HK-2 (cell line): ENCODE measurements at regions not wholly inside any gene's neighbourhood (a gene's known extent, or its start where the extent isn't known, plus 50 kb on each side); places are given as distances from the start of the nearest gene placed in this dataset.

Experiments
- DNase-seq: peaks from one replicate; pipeline ENCODE4 v3.0.0-alpha.2; 2018; ENCODE audit not compliant: unreplicated experiment

DNA sequence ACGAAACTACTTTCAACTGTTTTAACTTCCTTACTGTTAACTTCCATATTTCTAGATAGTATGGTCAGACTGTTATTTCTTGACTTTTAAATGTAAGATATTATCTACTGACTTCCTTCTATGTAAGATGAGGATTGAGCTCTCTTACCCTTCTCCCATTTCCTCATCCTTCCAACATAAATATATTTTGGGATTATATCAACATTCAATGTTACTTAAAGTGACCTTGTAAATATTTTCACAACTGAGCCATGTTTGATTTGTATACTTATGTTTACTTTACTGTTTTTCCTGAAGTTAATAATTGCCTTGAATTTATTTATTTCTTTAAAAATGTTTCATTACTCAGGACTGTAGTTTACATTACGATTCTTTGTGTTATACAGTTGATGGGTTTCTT, 148.7 kb downstream of the ZIC5 start:
- DNase-seq: no peak

DNA sequence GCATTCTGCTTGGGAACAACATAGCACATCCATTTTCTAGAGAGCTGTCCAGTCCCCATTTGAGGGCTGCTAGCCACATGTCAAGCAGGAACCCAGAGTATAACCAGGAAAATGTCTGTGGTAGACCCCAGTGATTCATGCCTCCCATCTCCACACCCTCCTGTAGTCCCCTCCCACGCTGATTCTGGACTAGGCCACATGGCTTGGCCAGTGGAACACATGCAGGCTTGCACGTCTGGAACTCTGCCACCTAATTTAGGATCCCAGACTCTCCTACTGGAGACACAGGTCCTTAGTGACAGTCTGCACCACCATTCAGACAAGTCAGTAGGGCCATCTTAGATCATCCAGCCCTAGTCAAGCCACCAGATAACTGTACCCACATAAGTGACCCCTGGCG, 149.8 kb downstream of the ZIC5 start:
- DNase-seq: no peak

DNA sequence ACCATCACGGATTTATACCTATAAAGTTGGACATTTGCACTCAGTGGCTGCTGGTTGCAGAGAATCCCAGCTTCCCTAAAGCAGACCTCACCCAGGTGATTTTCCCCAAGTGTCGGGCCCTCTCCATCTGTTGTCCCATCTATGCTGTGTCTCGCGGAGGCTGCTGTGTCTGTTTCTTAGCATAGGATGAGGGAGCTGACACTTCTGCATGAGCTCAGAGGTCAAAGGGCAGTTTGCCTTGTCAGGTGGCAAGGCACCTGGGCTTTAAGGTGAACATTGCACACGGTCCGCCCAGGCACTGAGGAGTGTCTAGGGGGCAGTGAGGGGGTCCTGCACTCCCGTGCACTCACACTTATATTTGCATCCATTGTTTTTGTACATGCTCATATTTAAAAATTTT, 151.6 kb downstream of the ZIC5 start:
- no peak for DNase-seq

DNA sequence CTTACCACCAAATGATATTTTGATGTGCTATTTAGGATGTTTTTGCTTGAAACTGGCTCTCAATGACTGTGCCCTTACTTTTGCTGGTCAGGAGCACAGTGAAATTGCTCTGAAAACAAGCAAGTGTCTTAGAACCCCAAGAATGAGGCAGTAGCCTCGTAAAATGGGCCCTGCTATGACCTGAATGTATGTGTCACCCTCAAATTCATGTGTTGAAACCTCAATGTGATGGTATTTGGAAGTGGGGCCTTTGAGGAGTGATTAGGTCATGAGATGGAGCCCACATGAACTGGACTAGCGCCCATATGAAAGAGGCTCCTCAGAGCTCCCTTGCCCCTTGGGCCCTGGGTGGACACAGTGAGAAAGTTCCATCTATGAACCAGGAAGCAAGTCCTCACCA, 155.2 kb downstream of the ZIC5 start:
- DNase-seq: no peak

DNA sequence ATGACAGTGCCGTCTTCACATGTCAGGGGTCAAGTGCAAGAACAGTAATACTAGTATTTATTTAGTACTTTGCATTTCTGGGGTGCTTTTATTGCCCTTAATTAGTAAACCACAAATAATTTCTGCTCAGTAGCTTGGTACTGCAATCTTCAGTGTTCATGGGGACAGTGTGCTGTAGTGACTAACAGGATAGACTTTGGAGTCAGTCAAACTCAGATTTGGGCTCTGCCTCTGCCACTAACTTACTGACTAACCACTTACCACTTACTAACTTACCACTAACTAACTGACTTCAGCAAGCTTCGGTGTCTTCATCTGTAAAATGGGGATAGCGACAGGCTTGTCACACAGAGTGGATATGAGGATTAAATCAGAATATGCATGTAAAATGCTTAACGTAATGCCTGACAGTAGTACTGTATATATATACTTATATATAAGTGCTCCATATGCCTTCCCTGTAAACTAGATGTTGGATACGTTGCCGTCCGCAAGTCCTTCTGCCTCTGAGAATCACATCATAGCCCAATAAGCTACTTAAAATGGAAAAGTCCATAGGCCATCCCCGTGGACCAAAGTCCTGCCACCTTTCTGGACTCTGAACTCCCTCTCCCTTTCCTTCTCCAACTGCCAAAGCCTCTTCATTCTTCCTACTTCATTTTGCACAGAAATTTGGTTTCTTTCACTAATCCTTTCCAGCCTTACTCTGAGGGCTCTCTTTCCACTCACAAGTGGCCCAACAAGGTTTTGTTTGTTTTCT, 158.1 kb downstream of the ZIC5 start:
- no peak for DNase-seq

DNA sequence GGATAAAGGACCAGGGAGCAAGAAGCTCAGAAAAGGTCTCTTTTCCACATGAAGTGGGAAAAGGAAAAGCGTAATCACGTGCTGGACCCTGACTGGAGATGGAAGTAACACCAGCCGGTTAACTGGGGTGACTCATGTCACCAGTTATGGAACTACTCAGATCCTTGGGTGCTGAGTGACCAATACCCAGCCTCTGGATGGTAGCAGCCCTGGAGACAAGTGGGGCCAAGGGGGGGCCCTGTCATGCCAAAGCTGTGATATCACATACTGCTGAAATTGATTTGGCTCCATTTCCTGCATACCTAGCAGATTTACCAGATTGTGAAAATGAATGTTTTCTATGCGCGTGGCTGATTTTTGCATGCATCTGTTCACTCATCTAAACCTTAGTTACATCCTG, 158.9 kb downstream of the ZIC5 start:
- peak; percentile 79 for DNase-seq

DNA sequence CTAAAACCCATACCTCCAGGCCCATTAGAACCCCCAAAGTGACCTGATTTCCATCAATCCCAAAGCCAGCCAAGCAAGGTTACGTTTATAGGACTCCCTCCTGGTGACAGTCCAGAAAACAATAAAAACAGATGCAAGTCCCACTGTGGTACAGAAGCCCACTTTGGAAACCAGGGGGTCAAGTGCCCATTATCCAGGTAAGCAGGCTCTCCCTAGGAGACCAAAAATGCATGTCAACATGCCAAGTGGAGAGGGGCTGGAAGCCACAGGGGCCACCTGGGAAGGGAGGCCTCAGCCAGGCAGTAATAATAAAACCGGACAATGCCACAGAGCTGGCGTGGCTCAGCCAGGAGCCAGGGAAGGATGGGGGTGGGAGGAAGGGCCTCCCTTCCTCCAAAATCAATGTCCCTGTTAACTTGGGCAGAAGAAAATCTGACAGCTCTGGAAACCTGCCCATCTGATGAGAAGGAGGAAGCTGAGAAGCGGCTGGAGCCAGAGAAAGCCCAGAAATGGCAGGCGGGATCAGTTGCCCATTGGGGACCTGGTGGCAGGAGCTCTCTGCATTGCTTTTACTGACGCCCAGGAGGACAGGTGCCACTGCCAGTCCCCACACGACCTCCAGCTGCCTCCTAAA, 160.4 kb downstream of the ZIC5 start:
- no peak for DNase-seq

DNA sequence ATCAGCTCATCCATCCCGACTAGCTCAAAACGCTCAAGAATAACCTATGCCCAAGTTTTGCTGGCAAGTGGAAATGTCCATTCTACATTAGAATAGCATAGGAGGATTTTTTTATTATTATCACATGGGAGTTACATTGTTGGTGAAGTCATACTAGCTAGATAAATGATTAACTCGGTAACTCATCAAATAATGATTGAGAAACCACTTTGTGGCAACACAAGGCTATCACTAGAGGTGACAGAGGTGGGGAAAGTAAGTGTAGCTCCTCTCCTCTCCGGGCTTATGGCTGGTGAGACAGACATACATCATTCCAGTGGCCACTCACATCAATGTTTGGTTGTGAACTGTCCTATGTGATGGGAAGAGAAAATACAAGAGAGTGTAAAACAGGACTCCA, 161.6 kb downstream of the ZIC5 start:
- DNase-seq: peak; percentile 10

DNA sequence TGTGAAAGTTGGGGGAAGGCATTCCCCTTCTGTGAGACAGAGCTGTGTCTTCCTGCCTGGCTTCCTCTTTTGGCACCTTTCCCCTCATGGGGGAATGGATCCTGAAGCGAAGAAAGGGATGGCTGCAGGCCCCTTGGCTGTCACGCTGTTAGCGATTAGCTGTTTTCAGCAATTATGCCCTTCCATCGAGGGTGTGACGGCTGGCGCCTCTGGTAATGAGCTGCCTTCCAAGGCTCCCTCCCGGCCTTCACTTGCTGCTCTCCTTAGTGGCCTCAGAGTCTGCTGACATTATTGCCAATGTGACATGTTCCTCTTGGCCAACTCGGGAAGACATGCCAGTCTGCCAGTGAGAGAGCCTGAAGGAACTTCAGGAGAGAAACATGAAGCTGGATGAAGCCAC, 162.1 kb downstream of the ZIC5 start:
- DNase-seq: no peak

DNA sequence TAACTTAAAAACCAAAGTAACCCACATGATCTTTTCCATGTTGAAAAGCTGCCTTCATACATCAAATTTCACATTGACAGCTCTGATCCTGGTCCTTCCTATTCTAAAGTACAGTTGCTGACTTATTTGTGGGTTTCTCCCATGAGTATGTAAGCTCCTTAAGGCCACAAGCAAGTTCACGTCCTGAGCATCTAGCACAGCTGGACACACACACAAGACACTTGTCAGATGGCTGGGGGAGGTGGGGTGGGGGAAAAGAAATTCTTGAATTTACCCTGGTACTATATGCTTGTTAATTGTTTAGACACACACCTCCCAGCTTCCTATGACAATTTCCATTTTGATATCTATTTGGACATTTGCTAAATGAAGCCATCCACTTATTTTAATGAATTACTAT, 162.8 kb downstream of the ZIC5 start:
- DNase-seq: no peak

DNA sequence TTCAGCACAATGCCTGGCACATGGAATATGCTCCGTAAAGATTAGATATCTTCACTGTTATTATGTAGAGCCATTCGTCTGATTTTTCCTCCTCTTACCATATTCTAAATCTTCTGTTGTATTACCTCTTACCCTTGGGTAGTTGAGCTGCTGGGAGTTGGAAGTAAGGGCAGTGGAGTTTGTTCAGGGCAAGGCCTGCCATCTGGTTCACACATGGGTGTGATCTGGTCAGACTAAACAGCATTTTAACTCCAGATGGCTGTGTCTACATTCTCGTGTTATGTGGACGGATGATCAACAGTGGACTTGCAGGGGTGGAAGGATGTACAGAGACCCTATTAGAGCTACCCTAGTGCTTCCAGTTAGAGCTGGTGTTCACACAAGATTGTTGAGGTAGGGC, 164.9 kb downstream of the ZIC5 start:
- no peak for DNase-seq

DNA sequence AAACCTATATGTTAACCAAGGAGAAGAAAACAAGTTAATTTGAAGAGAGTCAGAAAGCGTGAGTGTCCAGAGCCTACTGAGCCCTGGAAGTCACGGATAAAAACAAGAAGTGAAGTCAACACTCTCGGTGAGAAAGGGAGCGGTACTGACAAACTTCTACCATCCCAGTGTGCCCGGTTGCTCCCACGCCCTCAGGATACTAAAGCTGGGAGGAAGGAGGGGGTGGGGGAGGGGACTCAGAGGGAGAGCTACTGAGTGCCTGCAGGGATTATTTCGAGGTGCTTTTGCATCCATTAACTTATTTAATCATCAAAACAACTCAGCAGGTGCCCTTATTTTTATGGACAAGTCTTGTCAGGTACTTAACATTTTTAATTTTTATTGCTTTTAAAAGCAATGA, 166.2 kb downstream of the ZIC5 start:
- DNase-seq: no peak

DNA sequence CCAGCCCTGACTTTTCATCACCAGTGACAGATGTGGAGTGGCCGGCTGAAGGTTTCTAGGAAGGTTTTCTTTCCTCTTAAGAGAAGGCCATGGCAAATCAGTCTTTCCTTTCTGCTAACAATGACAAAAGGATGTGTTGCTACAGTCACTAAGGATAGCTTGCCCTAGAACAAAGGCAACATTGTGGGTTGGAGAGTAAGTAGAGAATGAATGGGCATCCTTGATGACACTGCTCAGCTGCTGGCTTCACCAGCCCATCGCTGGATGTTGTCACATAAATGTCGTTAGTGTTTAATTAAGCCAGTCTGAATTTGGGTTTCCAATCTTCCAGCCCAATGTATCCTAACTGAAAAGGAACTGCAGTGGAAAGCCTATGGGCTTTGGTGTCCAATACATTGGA, 168.4 kb downstream of the ZIC5 start:
- DNase-seq: no peak

DNA sequence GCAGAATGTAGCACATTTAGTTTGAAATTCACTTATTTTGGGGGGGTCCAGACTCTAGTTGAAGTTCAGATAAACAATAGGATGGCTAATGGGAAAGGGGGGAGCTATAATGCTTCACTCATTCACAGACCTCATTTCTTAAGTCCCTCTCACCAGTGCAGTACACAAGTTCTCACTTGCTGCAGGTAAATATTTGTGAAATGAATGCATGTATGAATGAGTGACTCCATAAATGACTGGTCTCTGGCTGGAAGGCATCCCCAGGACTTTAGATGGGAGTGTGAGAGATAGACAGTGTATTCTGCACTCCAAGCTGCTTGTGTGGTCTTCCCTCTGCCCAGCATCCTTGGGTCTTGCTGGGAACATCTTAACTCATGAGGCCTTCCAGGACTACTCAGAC, 169.2 kb downstream of the ZIC5 start:
- no peak for DNase-seq

DNA sequence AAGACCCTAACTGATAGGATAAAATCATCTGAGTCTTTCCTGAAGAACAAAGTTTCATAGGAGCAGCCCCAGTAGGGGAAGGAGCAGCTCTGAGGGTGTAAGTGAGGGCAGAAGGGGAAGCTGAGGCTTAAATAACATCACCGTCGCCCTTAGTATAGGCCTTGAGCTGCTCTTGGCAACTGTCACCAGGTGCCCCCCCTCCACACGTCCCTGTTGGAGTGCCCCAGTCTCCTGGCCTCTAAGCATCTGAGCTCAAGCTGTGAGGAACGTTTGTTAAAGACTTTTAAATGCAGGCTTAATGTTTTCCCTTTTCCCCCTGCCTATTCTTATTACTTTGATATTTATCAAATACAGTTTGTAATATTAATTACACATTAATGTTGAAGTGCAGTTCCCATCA, 170.6 kb downstream of the ZIC5 start:
- DNase-seq: no peak

DNA sequence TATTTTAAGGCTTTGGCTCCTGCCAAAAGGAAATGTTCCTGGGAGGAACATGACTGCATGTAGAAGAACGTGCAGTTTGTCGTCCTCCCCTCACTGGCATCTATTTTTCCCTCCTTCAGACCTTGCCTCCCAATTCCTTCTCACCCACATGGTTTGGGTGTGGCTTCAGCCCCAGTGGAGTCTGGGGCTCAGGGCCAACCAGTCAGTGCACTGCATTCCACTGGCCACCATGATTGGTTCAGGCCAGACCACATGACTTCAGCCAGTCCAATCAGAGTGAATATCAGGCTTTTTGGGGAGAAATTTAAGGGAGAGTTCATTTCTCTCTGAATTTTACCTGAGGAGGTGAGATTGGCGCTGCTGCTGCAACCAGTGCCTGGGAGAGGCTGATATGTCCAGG, 171.6 kb downstream of the ZIC5 start:
- DNase-seq: no peak

DNA sequence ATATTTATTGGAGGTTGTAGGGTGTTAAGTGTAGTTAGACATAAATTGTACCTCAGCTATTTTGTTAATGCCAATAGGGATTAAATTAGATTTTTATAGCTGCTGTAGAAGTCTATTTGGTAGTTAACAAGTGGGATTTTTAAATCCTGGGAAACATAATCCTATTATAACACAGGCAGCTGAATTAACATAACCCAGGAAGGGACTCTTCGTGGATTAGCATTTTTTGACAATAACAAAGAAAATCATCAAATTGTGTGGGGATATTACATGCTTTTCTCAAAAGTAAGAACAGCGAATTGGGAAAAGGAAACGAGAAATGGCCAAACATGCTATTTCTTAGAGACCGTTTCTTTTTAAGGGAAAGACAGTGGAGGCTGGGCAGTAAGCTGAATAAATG, 172.8 kb downstream of the ZIC5 start:
- DNase-seq: no peak

DNA sequence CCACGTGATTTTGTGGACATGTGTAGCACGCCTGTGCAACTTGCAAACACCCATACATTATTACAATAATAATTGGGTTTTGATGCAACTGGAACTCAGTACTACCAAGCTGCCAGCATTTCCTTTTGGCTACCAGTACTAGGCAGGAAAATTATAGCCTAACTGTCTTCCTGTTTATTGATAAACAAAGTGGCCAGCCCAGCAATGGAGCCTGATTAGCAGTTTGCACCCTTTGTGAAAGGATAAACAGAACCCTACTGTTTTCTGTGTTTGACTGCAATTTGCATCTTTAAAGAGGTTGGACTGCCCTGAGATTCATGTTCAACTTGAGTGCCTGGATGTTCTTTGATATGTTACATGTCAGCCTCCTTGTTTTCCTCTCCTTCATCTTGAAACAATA, 173.9 kb downstream of the ZIC5 start:
- no peak for DNase-seq

DNA sequence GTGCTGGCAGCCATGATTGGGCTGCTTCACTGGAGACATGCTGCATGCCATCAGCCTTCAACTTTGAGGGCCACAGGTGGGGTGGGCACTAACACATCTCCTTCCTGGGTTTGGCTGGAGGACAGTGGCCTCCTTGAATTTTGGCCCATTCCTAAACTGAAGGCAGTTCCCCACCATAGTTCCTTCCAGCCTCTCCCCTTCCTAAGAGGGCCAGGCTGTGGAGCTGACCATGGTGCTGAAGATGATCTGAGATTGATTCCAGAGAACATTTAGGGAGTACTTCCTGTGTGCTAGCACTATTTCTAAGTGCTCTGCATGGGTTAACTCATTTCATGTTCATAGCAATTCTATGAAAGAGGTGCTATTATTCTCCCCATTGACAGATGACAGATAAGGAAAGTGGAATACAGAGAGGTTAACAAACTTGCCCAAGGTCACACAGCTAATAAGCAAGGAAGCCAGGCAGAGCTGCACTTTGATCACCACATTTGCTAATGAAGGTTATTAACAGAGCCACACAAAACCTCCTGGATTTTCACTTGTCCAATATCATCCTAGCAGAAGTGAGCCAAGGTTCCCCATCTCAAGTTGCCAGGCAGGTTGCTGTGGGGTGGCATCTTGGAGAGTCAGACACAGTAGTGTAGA, 175.3 kb downstream of the ZIC5 start:
- DNase-seq: peak; percentile 30

DNA sequence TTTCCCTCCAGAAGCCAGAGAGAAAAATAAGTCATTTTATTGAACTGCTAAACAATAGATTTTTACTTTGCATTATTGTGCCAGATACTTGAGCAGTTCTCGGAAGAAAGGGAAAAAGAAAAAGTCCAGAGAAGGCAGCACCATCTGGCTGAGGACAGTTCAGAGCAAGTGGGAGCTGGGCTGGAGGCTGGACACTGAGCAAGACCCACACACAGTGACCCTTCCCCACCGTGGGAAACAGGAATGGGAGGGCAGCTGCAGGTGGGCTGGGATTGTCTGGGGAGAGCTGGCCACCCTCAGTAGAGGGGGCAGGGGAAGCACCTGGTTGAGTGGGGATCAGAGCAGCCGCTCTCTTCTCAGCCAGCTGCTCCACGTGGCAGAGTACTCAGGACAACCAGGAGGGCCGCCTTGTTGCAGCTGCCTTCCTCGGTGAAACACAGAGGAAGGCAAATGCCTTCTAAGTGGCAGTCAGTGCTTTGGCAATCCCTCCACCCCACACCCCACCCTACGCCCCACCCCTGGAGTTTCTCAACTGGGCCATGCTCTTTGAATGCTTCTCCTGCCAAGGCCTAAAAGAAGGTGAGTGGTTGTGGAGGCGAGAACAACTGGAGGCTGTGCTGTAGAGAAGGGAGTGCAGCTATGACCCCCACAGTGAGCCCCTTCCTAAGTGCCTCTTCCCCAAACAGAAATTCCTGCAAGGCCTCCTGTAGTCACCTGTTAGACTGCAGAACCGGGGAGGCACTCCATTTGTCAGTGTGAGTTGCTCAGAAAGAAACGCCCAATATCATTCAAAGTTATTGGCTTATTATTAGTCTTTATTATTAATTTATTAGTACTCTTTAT, 179.3 kb downstream of the ZIC5 start:
- no peak for DNase-seq

DNA sequence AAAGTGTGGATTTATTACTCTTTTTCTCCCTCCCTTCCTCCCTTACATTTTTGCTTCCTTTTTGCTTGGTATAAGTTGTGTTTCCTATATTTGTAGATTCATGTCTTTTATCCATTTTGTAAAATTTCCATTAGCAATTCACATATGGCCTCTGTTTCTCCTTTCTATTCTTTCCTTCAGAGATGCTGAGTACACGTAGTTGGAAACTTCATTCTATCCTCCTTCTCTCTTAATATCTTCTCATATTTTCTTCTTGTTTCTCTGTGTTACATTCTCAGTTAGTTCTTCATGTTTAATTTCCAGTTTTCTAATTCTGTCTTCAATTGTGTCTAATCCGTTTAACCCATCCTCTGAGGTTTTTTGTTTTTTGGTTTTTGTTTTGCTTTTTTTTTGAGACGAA, 188.9 kb downstream of the ZIC5 start:
- no peak for DNase-seq

DNA sequence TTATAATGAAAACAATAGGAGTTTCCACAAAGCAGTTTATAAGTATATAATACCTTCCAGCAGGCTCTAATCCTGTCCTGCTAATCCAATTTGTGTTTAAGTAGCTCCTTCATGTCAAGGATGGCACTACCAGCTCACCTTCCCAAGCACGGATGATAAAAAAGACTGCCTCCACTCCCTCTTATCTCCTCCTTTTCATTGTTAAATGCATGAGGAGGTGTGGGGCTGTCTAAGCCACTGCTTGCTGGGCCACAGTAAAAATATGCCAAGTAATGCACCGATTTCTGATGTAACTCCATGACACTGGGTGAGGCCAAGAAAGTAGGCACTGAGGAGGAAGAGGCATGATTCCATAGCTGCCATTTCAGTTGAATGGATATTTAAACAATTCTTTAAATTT, 193.1 kb downstream of the ZIC5 start:
- no peak for DNase-seq

DNA sequence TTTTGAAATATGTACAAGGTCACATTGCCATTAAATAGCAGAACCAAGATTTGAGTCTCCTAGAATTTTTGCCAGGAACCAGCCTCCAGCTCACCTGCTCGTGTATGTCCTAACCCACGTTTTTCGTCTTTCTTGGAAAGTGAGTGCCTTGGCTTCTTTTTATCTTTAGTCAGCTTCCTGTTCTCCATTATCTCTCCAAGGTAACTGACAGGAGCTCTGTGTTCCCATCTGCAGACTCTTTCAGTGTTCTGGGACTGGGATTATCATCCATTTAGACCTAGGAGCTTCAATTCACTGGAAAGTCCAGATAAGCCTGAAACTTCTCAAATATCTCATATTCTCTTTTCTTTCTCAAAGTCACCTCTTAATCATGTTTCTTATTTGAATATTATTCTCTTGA, 193.7 kb downstream of the ZIC5 start:
- no peak for DNase-seq
